ENCODE measurements at regions not wholly inside any gene's neighbourhood (a gene's known extent, or its start where the extent isn't known, plus 50 kb on each side); places are given as distances from the start of the nearest gene placed in this dataset.

DNA sequence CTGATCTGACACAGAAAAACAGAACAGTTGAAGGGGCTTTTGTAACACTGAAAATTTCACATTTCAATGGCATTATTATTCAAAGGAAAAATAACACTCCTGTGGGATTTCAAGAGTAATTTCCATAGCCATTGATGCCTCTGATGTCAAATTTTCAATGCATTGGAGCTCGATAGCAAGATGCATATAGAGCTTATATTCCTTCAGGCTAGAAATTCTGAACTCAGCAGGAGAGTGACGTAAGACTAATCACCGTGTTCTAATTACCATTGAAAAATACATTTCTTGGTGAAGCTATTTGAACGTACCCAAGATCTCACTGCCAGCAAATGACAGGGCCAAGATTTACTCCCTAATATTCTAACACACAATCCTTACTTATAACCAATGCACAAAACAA, 854.1 kb upstream of the TMEM132C start:
- in situ Hi-C loops (cut with MboI; ENCODE audit: low sequenced_read_pairs, unreplicated experiment): no loop called here
- TF ChIP-seq, protein P1, sequence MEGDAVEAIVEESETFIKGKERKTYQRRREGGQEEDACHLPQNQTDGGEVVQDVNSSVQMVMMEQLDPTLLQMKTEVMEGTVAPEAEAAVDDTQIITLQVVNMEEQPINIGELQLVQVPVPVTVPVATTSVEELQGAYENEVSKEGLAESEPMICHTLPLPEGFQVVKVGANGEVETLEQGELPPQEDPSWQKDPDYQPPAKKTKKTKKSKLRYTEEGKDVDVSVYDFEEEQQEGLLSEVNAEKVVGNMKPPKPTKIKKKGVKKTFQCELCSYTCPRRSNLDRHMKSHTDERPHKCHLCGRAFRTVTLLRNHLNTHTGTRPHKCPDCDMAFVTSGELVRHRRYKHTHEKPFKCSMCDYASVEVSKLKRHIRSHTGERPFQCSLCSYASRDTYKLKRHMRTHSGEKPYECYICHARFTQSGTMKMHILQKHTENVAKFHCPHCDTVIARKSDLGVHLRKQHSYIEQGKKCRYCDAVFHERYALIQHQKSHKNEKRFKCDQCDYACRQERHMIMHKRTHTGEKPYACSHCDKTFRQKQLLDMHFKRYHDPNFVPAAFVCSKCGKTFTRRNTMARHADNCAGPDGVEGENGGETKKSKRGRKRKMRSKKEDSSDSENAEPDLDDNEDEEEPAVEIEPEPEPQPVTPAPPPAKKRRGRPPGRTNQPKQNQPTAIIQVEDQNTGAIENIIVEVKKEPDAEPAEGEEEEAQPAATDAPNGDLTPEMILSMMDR (IDR thresholded peaks at IDR 0.05; ENCODE audit: borderline replicate concordance, control extremely low read depth, extremely low read depth, insufficient read depth, missing control alignments): no peak
- DNase-seq (ENCODE audit: low spot score): no peak

DNA sequence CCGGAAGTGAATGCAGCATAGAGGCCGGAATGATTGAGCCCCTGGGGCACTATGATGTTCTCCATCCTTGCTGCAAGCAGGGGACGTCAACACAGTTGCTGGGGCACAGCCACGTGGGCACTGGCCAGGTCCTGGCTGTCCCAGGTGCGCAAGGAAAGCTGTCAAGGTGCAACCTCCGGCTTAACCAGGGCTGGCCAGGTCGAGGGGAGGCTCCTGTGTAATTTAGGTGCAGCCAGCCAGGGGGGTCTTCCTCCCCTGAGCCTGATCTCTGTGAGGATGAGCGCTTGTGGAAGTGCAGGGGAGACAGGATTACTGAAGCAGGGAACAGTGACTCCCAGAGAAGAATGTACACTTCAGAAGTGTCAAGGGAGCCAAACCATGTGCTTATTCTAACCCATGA, 852.8 kb upstream of the TMEM132C start:
- in situ Hi-C loops (cut with MboI; ENCODE audit: low sequenced_read_pairs, unreplicated experiment): no loop called here
- DNase-seq (ENCODE audit: low spot score): no peak
- TF ChIP-seq, protein P1 (IDR thresholded peaks at IDR 0.05; ENCODE audit: borderline replicate concordance, control extremely low read depth, extremely low read depth, insufficient read depth, missing control alignments): no peak

DNA sequence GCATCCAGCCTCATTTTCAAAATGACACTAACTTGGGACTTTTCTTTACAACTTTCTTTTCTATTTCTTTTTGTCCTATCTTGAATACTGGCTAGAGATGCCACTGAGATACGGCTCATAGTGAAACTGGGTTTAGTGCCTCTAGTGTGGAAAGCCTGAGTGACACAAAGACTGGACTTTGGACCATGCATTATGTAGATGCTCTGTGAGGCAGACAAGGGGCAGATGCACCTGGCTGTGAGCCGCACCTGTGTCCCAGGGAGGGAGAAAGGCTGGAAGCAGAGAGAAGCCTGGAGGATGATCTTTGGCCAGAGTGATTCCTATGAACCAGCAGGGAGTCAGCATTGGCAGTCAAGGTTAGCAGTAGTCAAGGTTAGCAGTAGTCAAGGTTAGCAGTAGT, 852.3 kb upstream of the TMEM132C start:
- in situ Hi-C loops (cut with MboI; ENCODE audit: low sequenced_read_pairs, unreplicated experiment): no loop called here
- DNase-seq (ENCODE audit: low spot score): no peak
- TF ChIP-seq, protein P1 (IDR thresholded peaks at IDR 0.05; ENCODE audit: borderline replicate concordance, control extremely low read depth, extremely low read depth, insufficient read depth, missing control alignments): no peak

DNA sequence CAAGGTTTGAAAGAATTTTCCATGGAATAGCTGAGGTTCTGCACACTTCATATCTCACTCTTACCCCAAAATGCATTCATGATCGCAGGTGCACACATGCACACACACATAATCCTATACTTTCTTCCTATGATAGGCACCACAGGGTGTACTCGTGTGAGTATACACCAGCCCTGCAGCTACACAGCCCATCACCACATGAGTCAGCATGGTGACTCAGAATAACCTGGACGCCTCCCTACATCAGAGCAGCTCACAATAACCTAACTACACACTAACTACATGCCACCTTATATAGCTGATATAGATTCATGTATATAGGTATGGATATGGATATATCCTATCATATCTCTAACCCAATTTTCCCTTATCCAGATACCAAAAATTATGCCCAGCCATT, 850.2 kb upstream of the TMEM132C start:
- TF ChIP-seq, protein P1 (IDR thresholded peaks at IDR 0.05; ENCODE audit: borderline replicate concordance, control extremely low read depth, extremely low read depth, insufficient read depth, missing control alignments): no peak
- in situ Hi-C loops (cut with MboI; ENCODE audit: low sequenced_read_pairs, unreplicated experiment): no loop called here
- no peak for DNase-seq (ENCODE audit: low spot score)

DNA sequence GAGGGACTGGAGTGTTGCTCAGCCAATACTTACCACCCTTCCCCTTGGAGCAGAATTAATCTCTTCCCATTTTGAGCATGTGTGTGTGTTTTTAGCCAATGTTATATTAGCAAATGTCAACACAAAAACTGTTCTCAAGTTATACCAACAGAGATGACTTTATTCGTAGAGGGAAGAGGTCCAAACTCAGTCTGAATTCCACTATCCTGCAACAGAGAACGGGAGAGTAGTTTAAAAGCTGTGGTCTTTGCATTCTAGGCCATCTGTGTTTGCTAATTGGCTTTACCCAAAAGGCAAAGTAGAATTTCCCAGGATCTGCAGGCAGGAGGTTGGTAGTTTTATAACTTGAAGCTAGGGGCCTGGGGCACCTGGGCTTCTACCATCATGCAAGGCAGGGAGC, 847.9 kb upstream of the TMEM132C start:
- TF ChIP-seq, protein P1 (IDR thresholded peaks at IDR 0.05; ENCODE audit: borderline replicate concordance, control extremely low read depth, extremely low read depth, insufficient read depth, missing control alignments): no peak
- no peak for DNase-seq (ENCODE audit: low spot score)
- in situ Hi-C loops (cut with MboI; ENCODE audit: low sequenced_read_pairs, unreplicated experiment): no loop called here

DNA sequence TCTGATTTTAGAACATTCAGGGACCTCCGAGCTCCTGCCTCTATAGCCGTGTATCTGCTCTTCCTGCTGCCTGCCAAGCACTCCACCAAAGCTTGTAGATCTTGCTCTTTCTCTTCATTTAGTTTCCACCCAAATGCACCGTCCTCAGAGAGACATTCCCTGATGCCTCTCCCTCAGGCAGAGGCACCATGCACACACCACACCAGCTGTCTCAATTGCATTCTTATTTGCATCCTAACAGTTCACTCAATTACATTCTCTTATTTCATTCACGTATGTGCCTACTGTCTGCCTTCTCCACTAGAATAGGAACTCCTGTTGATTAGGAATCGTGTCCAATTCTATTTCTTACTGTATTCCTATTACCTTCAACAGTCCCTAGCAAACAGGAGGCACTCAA, 845.4 kb upstream of the TMEM132C start:
- no peak for DNase-seq (ENCODE audit: low spot score)
- TF ChIP-seq, protein P1 (IDR thresholded peaks at IDR 0.05; ENCODE audit: borderline replicate concordance, control extremely low read depth, extremely low read depth, insufficient read depth, missing control alignments): no peak
- in situ Hi-C loops (cut with MboI; ENCODE audit: low sequenced_read_pairs, unreplicated experiment): no loop called here

Data from GM13976 (cell line).